Activated T-cell treated with anti-CD3 and anti-CD28 coated beads, Interleukin-2, amount 50 U/mL, for 72 hours (primary cell): ENCODE measurements at regions not wholly inside any gene's neighbourhood (a gene's known extent, or its start where the extent isn't known, plus 50 kb on each side); places are given as distances from the start of the nearest gene placed in this dataset.

Experiments used
- ATAC-seq, 2 donors: fragments of 150-1000 bp; cut with Tn5 transposase; replicated peaks in 1 of 2; 2 replicates each; pipeline ENCODE4 v1.10.0; 2021; ENCODE audit warnings: moderate library complexity in 2 of 2, mild to moderate bottlenecking in 1 of 2
- DNase-seq, 2 donors: peaks; one replicate each; pipeline ENCODE4 v3.0.0; 2021 to 2022; ENCODE audit warnings: mixed read lengths in 1 of 2
- H3K27ac Mint-ChIP-seq: one replicate; pipeline ENCODE4 v1.8.0; 2022; ENCODE audit warnings: mild to moderate bottlenecking, moderate library complexity, mixed read lengths
- H3K27me3 Mint-ChIP-seq: one replicate; pipeline ENCODE4 v1.8.0; 2022; ENCODE audit warnings: low read depth, mixed read lengths
- H3K36me3 Mint-ChIP-seq, 2 donors: one replicate each; pipeline ENCODE4 v1.8.0; 2022; ENCODE audit warnings: mixed read lengths in 2 of 2, mild to moderate bottlenecking in 1 of 2; ENCODE audit not compliant: insufficient read depth in 2 of 2
- H3K4me1 Mint-ChIP-seq: one replicate; pipeline ENCODE4 v1.8.0; 2022; ENCODE audit warnings: low read depth, mixed read lengths
- H3K4me3 Mint-ChIP-seq, 2 donors: one replicate each; pipeline ENCODE4 v1.8.0; 2022; ENCODE audit warnings: mild to moderate bottlenecking in 2 of 2, mixed read lengths in 2 of 2, moderate library complexity in 2 of 2
- H3K9me3 Mint-ChIP-seq, 2 donors: one replicate each; pipeline ENCODE4 v1.8.0; 2022; ENCODE audit warnings: mixed read lengths in 2 of 2

DNA sequence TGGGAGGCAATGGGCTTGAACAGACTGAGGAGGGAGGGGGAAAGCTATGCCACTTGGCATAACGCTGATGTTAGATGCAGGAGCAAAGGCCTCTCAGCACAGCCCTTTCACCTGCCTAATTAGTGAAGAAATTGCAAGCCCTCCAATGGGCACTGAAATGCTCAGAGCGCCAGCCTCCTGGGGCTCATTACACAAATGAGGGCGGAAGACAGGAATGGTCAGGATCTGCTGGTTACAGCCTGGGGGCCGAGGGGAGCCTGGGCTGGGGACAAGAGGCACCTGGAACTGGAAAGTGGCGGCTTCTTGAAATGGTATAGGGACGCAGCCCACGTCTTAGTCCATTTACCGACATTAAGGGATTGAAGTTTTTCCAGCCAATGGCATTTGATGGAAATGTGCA is 50.2 kb upstream of the PLET1 start:
- ATAC-seq (no peak), DNase-seq (no peak)
- Mint-ChIP-seq H3K9me3 (peaks cover 2 to 6% of the 10 kb centered on the region in 2 donors), H3K27ac (no peak overlapping the region), H3K36me3 (peaks cover 2 to 4% of the 10 kb centered on the region in 2 donors), H3K4me1 (peaks cover 7% of the 10 kb centered on the region), H3K27me3 (no peaks in the 10 kb centered on the region), H3K4me3 (no peak overlapping the region)

DNA sequence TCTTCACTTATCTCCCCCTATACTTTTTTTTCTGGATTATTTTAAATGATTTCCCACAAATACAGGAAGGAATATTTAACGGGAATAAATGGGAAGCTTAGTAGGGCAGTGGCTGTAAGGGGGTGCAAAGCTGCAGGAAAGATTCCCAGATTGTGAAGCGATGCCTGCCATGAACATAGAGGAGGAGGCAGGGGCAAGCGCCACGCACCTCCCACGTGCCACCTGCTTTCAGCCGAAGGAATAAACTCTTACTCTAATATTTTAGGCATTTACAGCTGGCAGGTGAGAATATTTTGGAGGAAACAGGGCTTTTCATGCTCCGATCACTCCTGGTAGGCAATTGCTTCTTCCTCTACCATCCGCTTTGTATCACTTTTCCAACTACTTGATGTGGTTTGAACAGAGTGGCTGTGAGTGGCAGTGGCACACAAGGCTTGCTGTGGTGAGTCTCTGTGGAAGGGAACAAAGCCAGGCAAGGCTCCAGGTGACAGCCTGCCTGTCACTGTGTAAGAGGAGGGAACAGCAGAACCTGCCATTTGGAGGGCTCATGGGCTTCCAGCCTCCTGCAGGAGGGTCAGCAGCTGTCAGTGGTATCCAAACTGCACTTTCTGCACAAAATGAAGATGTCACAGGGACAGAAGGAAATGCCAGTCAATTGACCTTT is 54.5 kb upstream of the PLET1 start:
- Mint-ChIP-seq H3K27ac (no peak overlapping the region), H3K4me3 (no peak overlapping the region), H3K36me3 (no peaks in the 10 kb centered on the region), H3K9me3 (no peaks in the 10 kb centered on the region), H3K27me3 (no peaks in the 10 kb centered on the region), H3K4me1 (peaks cover 7% of the 10 kb centered on the region)
- ATAC-seq (no peak), DNase-seq (no peak)

DNA sequence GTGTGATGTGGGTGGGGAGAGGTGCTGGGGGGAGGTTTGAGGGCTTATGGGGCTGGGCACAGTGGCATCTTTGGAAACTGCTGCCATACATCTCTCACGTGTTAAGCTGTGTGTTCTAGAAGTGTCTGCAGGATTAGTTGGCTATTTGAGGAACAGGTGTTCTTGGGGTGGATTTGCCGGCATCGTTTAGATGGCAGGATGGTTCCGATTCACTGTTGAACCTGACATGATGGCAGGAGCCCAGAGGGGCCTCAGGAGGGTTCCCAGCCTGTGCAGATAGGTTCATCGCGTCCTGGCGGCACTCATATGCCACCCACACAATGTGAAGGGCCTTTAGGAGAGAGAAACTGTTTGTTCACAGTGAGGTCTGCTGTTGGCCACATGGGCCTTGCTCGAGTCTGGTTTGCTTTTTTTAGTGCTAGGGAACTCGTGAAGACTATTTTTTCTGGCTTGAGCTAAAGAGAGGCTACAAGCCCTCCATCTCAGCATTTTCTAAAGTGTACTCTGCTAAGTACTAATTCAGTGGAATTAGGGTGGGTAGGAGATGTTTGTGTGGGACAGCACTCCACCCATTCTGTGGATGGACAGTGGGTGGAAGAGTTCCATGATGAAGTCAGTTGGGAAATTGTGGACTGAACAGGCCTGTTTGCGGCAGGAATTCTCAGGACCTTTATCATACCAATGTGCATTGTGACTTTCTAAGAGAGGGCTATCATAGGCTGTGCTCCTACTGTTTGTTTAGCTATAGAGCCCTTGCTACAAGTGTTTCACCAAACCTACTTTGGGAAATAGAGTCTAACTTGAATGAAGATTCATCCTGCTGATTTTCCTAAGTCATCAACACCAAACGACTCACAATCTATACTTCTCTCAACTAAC is 55.4 kb upstream of the PLET1 start:
- no peaks in the 10 kb centered on the region for H3K9me3 Mint-ChIP-seq
- H3K27me3 Mint-ChIP-seq: no peaks in the 10 kb centered on the region
- H3K4me3 Mint-ChIP-seq: no peak overlapping the region
- DNase-seq (no peak), ATAC-seq (no peak)
- H3K4me1 Mint-ChIP-seq: peaks cover 13% of the 10 kb centered on the region
- no peak overlapping the region for H3K27ac Mint-ChIP-seq
- H3K36me3 Mint-ChIP-seq: no peaks in the 10 kb centered on the region

DNA sequence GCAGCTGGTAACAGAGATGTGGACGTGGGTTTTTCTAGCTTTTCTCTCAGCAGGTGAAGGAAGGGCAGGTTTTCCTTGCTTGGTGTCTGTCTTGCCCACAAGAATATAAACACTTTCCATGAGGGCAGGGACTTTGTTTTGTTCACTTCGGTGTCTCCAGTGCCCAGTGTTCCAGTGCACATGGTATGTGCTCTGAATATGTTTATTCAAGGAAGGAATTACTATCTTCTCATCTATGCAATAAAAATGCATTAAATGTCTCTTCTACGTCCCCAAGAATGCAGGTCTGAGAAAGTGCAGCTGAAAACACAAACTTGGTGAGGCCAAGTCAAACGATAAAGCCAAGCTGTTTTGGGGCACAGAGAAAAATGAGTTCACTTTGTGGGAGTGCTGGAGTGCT is 56.3 kb upstream of the PLET1 start:
- DNase-seq (no peak), ATAC-seq (no peak)
- H3K27me3 Mint-ChIP-seq: no peaks in the 10 kb centered on the region
- H3K36me3 Mint-ChIP-seq: no peaks in the 10 kb centered on the region
- no peak overlapping the region for H3K27ac Mint-ChIP-seq
- no peak overlapping the region for H3K4me3 Mint-ChIP-seq
- H3K4me1 Mint-ChIP-seq: peaks cover 22% of the 10 kb centered on the region
- H3K9me3 Mint-ChIP-seq: no peaks in the 10 kb centered on the region

DNA sequence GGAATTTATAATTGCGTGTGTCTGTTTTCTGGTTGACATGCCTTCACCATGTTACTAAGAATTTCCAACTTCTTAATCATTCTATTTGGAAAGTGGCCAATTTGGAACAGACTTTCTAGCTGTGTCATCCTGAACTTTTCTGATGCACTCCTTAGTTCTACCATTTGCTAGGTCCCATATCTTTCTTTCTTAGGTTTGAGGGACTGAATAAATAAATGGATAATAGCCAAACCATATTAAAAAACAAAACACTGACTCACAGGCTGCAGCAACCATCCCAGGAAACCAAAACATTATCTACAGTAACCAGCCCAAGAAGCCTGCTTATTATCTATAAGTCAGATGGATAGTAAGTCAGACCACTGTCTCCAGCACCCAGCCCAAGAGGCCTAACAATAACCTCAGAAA is 57.5 kb upstream of the PLET1 start:
- DNase-seq (no peak), ATAC-seq (no peak)
- Mint-ChIP-seq H3K9me3 (no peaks in the 10 kb centered on the region), H3K36me3 (no peaks in the 10 kb centered on the region), H3K27me3 (no peaks in the 10 kb centered on the region), H3K4me1 (peaks cover 28% of the 10 kb centered on the region), H3K27ac (no peak overlapping the region), H3K4me3 (no peak overlapping the region)

DNA sequence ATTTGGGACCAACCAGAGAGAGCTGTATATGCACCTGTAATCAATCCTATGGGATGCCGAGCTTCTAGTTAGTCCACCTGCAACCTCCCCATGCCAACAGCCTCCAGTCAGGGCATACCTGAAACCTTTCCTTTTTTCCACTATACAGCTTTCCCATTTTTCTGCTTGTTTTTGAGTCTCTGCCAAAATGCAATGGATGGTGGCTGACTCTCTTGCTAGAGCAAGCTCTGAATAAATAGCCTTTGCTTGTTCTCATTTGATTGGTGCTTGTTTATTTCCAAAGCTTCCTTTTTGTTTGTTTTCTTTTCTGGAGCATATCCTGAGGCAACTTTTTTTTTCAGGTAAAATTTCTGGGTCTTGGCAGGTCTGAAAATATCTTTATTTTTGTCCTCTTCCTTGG is 58.0 kb upstream of the PLET1 start:
- no peak overlapping the region for H3K27ac Mint-ChIP-seq
- no peak for ATAC-seq

DNA sequence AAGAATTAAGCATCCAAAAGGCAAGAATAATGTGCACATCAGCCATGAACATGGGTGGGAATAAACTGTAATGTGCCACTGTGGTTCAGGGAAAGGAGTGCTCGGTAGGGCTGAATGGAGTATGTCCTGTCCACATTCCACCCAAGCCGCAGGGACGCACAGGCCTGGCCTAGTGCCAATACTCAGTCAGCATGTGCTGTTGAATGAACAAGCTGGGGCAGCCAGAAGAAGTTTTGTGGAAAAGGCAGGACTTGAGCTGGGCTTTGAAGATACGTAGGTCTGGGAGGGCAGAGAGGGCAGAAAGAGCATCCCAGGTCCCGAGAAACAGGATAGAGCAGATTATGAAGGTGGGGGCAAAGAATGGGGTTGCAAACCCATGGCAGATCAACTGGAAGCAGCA is 60.0 kb upstream of the PLET1 start:
- H3K36me3 Mint-ChIP-seq: no peaks in the 10 kb centered on the region
- ATAC-seq: no peak

More for the DNA sequence above, 58.0 kb upstream of the PLET1 start:
- no peak overlapping the region for H3K4me3 Mint-ChIP-seq
- no peaks in the 10 kb centered on the region for H3K36me3 Mint-ChIP-seq
- peaks cover 28% of the 10 kb centered on the region for H3K4me1 Mint-ChIP-seq
- DNase-seq: no peak
- no peaks in the 10 kb centered on the region for H3K9me3 Mint-ChIP-seq
- H3K27me3 Mint-ChIP-seq: no peaks in the 10 kb centered on the region

DNA sequence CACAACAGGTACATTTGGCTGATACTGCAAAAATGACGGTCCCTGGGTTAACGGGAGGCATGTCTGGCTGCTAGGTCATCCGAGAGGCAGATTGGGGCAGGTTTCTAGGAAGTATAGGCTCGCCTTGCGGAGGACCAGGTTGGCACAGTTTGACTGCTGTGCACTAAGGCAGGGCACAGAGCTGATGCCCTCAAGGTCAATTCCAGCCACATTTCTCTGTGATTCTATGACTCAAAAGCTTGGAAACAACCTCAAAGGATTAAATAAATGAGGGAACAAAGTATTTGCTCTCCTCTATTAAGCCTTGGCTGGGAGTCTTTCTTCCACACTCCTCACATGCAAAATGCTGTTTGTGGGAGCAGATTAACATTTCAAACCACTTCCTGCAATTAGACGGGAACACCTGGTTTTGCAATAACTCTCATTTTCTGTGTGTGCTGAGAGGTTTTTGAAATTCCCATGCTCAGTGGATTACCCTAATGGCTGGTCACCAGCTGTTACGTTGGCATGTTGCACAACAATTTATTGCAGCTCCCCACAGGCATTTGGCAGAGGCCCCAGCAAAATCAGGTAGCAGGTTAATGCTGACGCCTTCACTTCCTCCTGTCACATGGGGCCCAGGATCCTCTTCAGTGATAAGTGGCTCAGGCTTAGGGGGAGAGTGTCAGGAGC is 61.0 kb upstream of the PLET1 start:
- peaks cover 0 to 1% of the 10 kb centered on the region in 2 donors for H3K36me3 Mint-ChIP-seq
- no peak overlapping the region for H3K27ac Mint-ChIP-seq
- DNase-seq (no peak), ATAC-seq (no peak)
- no peaks in the 10 kb centered on the region for H3K27me3 Mint-ChIP-seq
- H3K9me3 Mint-ChIP-seq: peaks cover 0 to 2% of the 10 kb centered on the region in 2 donors
- H3K4me1 Mint-ChIP-seq: peaks cover 20% of the 10 kb centered on the region
- no peak overlapping the region for H3K4me3 Mint-ChIP-seq

More for the DNA sequence above, 60.0 kb upstream of the PLET1 start:
- no peaks in the 10 kb centered on the region for H3K9me3 Mint-ChIP-seq
- no peaks in the 10 kb centered on the region for H3K27me3 Mint-ChIP-seq
- no peak for DNase-seq
- H3K4me3 Mint-ChIP-seq: no peak overlapping the region
- H3K4me1 Mint-ChIP-seq: peaks cover 20% of the 10 kb centered on the region
- no peak overlapping the region for H3K27ac Mint-ChIP-seq

DNA sequence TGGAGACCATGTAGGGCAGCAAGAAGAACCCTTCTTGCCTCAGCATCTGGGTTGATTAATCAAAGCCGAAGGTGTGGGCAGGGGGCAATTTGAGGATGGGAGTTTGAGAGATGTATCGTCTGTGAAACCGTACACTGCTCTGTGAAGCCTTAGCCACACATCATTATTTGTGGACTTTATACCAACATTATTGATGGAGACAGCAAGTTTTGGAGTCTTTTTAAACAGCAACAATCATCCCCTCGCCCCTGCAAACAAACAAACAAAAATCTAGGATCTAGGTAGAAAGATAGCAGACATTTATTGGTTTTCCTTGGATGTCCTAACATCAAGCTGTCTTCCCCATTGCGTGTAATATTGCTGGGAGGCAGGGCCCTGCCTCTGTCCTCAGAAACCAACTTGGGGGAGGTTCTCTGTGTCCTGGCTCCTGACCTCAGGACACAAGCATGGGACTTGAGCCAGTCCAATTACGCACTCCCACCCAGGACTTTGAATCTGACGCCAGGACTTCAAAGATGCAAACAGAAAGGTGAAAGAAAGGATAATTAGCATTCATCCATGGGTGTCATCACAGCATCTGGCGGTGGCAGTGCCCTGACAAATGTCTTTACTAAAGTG is 61.6 kb upstream of the PLET1 start:
- Mint-ChIP-seq H3K4me1 (peaks cover 20% of the 10 kb centered on the region), H3K27ac (no peak overlapping the region), H3K36me3 (peaks cover 0 to 1% of the 10 kb centered on the region in 2 donors), H3K4me3 (no peak overlapping the region), H3K27me3 (no peaks in the 10 kb centered on the region), H3K9me3 (peaks cover 2% of the 10 kb centered on the region in 2 donors)
- no peak for ATAC-seq
- DNase-seq: no peak

DNA sequence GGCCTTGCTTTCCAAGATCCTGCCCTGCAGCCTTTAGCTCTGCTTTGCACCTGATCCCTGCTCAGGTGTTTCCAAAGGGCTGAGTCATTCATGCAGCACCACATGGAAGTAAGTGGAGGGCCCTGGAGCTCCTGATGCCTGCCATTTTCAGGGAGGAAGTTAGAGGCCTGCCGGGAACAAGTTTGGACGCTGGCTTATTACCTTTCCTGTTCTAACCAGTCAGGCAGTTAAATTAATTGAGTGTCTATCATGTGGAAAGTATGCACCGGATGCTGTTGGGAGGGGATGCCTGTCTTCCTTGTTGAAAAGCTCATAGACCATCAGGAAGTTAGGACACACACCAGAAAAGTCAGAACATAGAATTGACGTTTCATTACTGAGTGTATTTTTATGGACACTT is 73.7 kb upstream of the PLET1 start:
- peaks cover 1 to 2% of the 10 kb centered on the region in 2 donors for H3K36me3 Mint-ChIP-seq
- no peak overlapping the region for H3K4me3 Mint-ChIP-seq
- ATAC-seq: no peak
- H3K27me3 Mint-ChIP-seq: no peaks in the 10 kb centered on the region
- peaks cover 2 to 4% of the 10 kb centered on the region in 2 donors for H3K9me3 Mint-ChIP-seq
- H3K4me1 Mint-ChIP-seq: no peaks in the 10 kb centered on the region
- DNase-seq: no peak
- H3K27ac Mint-ChIP-seq: no peak overlapping the region

DNA sequence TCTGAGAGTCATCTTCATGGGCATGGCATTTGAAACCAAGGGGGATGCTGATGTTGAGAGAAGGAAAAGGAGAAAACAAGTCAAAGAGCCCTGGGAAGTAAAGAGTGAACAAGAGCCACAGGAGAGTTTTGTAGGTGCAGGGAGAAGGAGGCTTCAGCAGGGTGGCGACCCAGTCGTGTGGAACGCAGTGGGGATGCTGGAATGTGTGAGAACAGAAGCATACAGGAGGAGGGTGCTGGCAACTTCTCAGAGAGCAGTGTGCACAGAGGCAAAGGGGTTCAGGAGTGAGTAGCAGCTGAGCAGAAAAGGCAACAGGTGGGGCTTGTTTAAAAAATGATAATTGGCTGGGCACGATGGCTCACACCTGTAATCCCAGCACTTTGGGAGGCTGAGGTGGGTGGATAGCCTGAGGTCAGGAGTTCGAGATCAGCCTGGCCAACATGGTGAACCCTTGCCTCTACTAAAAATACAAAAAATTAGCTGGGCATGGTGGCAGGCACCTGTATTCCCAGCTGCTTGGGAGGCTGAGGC is 75.8 kb upstream of the PLET1 start:
- ATAC-seq: no peak
- H3K36me3 Mint-ChIP-seq: no peaks in the 10 kb centered on the region
- no peak overlapping the region for H3K4me3 Mint-ChIP-seq
- no peaks in the 10 kb centered on the region for H3K9me3 Mint-ChIP-seq
- no peak for DNase-seq
- no peaks in the 10 kb centered on the region for H3K4me1 Mint-ChIP-seq
- no peaks in the 10 kb centered on the region for H3K27me3 Mint-ChIP-seq
- no peak overlapping the region for H3K27ac Mint-ChIP-seq

DNA sequence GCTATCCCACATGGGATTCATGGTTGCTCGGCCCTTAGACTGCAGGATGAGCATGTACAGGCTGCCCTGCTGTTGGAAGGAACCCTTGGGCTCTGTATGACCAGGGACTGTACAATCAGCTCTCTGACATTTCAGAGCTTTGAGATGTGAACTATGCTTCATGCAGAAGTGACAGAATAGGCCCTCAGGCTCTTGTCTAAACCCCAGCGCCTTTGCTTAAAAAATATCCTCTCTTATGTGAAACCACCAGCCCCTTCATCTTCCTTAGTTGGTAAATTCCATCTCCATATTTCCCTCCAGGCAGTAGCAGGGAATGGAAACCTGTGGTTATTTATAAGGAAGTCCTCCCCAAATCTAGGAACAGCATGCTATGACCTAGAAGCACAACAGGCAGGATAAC is 78.9 kb upstream of the PLET1 start:
- no peak overlapping the region for H3K27ac Mint-ChIP-seq
- no peaks in the 10 kb centered on the region for H3K36me3 Mint-ChIP-seq
- no peaks in the 10 kb centered on the region for H3K27me3 Mint-ChIP-seq

More for the DNA sequence above, 78.9 kb upstream of the PLET1 start:
- Mint-ChIP-seq H3K4me1 (no peaks in the 10 kb centered on the region), H3K9me3 (no peaks in the 10 kb centered on the region), H3K4me3 (no peak overlapping the region)
- DNase-seq (no peak), ATAC-seq (no peak)
